HG02938 (cell line): ENCODE measurements at regions not wholly inside any gene's neighbourhood (a gene's known extent, or its start where the extent isn't known, plus 50 kb on each side); places are given as distances from the start of the nearest gene placed in this dataset.

Experiments
- ATAC-seq: cut with Tn5 transposase; IDR thresholded peaks from one replicate; pipeline ENCODE4 v1.9.1; 2021; ENCODE audit warnings: mild to moderate bottlenecking, moderate library complexity; ENCODE audit not compliant: unreplicated experiment

DNA sequence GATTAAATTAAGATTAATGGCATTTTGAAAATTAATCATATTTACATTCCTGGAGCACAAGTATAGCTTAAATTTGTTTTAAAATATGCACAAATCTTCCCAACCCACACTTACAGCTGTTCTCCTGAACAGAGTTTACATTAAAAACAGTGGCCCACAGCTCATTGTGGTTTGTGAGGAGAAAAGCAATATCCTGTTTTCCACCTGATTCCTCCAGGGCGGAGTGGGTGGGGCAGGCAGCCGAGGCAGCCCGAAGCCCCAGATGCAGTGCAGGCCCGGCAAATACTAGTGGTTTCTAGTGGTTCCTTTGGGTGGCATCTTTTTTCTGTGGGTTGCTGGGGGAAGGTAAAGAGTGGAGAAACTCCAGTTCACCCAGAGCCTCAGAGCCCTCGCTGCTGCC, 280.8 kb downstream of the ARHGAP12 start:
- no peak for ATAC-seq

DNA sequence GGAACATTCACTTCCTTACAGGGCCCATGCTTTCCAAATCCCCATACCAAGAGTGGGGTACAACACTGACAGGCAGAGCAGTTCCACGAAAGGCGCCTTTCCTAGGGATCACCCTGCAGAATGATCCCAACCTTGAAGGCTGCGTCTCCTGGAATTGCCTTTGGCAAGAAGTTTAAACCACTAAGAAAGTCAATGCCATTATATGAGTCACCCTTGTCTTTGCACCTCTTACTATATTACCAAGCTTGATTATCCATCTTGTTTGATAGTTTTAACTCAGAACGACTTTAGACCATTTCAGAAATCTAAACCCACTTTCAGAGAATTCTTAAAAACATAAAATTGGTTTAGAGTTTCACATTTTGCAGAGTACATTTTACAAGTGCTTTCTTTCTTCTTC, 282.1 kb downstream of the ARHGAP12 start:
- no peak for ATAC-seq

DNA sequence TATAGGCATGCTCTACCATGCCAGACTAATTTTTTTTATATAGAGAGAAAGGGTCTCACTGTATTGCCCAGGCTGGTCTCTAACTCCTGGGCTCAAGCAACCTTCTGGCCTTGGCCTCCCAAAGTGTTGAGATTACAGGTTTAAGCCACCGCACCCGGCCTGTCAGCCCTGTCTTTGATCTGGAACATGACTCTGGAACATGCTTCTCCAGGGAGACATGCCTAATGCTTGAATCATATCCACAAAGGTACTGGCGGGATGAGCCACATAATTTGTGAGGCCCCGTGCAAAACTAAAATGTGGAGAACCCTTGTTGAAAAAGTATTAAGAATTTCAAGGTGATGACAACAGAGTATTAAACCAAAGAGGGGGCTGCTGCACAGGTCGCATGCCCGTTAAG, 282.8 kb downstream of the ARHGAP12 start:
- ATAC-seq = no peak

DNA sequence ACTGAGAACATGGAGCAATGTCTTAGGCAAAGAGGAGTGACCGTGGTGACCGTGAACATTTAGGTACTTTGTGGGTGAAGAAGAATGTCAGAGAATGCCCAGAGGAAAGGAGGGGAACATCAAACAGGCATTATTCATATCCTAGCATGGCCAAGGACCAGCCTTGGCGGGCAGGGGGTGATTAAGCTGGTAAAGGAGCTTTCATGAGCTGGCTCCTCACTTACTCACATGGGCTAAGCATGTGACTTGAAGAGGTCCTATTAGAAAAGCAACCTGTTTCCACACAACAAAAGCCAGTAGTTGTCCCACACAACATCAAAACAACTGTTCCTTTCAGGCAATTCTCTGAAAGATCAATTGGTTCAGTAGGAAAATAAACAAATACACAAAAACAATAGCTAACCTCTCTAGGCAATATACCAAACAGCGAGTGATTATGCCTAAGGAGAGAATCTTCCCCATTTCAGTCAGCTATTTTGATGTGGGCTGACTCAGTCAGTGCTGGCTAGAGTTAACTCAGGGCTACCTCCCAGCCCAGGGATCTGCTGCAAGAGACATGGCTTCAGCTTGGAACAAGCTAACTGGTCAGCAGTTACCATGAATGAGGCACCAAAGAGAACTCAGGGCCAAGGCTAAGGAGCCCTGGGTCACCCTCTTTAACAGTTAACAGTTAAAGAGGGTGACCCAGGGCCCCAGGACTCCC, 283.5 kb downstream of the ARHGAP12 start:
- ATAC-seq = no peak

DNA sequence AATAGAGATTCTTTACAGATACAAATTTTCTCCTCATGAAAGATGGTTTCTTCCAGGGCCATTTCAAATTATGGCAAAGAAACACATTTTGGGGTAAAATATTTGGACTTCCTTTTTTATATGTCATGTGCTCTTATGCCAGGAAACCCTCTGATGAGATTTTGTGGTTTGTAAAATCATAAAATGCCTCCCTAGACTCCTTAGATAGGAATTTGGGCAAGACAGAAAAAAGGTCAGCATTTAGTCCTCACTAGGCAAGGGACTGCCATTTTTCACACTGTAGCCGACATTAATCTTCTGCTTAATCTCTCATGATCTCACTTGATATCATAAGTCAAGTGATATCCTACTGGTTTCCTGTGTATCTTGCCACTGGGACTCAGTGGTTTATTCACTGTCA, 286.4 kb downstream of the ARHGAP12 start:
- ATAC-seq = no peak

DNA sequence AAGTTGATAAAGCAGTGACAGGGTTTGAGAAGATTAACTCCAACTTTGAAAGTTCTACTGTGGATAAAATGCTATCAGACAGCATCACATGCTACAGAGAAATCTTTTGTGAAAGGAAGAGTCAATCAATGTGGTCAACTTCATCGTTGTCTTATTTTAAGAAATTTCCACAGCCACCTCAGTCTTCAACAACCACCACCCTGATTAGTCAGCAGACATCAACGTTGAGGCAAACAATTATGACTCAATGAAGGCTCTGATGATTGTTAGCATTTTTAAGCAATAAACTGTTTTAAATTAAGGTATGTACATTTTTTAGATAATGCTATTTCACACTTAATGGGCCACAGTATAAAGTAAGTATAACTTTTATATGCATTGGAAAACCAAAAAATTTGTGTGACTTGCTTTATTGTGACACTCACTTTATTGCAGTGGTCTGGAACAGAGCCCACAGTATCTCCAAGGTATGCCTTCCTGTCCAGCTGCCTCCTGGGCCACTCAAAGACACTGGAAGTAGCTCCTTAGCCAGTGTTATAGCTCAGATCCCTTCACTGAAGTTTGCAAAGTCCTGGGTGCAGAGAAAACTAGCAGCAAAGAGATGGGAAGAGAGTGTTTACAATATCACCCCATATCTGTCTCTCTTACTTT, 293.1 kb downstream of the ARHGAP12 start:
- no peak for ATAC-seq

DNA sequence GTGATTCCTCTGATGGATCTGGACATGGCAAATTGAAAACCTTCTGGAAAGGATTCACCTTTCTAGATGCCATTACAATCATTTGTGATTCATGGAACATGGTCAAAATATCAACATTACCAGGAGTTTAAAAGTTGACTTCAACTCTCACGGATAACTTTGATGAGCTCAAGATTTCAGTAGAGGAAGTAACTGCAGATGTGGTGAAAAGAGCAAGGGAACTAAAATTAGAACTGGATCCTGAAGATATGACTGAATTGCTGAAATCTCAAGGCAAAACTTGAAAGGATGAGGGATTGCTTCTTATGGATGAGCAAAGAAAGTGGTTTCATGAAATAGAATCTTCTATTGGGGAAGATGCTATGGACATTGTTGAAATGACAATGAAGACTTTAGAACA, 293.6 kb downstream of the ARHGAP12 start:
- ATAC-seq = no peak

DNA sequence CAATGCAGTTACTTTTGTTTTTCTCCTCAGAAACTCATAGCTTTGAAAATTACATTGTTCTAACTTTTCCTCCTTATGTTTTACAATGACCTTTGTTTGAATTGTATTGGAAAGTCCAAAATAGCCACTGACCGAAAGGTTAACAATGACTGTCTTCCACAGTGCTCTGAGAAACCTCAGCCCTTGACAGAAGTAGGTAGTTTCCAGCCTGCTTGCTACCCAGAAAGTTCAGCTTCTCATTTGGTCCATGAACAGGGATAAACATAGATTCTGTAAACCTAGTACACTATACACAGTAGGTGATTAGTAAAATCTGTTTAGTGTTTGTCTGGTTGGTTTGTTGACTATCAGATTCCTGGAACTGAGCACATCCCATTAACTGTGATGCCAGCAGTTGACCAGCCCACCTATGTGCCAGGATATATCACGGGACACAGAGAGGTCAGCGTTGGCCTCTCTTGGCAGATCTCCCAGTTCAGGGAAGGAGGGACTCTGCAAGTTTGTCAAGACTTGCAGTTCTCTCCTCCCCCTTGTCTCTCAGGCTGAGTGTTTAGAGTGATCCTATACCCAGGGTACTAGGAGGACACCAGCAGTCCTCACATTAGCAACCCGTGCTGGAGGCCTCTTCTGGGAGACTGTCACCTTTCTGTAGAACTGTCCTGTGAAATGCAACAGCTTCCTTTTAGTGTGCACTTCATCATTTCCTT, 297.6 kb downstream of the ARHGAP12 start:
- no peak for ATAC-seq

DNA sequence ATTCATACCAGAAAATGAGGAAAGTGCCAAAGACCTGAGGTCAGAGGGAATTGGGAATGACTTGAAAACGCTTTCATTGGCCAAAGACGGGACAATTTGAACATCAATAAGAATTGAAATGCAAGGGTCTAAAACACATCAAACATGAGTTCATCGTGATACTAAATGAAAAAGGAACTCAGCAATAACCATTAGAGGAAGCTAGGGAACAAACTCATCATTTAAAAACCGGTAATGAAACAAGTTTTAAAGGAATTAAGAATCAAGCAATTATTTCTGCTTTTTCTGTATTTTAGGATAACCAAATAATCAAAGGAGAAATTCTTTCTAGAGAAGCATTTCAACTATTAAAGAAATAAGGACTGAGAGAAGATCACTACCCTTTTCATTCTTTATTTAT, 303.1 kb downstream of the ARHGAP12 start:
- no peak for ATAC-seq

DNA sequence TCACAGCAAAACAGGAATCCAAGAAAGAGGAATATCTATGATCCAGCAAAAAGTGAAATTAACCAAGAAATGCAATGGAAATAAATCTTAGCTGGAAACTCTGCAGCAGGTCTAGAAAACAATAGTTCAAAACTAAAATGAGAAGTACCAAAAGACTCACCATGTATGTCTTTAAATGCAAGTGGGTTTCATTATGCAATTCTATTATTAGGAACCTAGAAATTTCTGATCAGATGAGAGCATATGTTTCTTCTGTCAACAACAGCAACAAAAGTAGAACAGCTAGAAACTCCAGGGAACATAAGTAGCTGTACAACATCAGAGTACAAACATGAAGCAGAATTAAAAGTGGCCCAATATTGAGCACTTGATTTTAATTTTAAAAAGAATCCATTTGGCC, 304.0 kb downstream of the ARHGAP12 start:
- ATAC-seq = no peak

DNA sequence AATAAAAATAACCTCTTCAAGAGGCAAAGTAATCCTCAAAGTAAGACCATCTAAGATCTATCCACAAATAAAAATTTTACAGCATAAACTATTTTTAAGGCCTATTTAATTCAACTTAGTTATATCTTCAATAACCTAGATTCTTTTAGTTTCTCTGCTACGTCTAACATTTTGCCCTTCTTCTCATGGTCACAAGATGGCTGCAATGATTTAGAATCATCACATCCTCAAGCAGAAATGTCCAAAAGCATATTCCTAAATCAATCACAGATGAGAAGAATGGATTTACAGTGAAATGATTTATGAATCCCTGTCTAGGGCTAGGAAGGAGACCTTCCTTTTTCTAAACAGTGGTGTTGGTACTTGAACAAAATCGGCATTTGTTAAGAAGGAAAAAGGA, 304.7 kb downstream of the ARHGAP12 start:
- no peak for ATAC-seq

DNA sequence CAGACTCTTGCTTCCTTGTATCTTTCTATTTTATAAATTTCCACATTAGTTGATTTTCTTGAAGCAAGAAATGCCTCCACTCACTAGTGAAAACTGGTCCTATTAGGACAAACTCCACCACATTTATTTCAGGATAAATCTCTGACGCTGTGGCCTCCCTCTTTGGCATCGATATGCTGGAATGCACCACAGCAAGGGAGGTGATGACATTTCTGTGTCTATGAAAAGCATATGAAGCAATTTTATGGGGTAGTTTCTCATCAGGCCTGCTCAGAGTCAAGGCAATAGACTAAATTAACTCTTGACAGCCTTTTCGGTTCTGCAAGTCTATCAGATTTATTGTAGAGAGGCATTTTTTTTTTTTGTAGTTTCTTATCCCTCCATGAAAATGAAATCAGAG, 304.4 kb downstream of the ZEB1 start:
- ATAC-seq = no peak

DNA sequence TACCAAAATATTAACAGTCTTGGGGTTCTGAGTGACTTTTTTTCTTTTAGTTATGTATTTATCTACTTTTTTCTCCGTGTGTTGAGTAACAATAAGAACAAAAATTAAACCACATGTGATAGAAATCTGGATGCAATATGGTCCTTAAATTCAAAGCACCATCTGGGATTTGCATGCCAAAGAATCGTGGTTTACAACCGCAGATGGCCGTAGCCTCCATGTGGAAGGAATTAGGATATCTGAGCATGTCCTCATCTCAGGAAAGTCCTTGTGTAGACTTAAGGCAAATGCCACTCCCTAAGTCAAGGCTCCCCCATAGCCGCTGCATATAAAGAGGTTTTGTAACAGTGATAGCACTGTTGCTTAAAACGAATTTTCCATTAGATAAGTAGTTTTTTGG, 304.0 kb downstream of the ZEB1 start:
- no peak for ATAC-seq

DNA sequence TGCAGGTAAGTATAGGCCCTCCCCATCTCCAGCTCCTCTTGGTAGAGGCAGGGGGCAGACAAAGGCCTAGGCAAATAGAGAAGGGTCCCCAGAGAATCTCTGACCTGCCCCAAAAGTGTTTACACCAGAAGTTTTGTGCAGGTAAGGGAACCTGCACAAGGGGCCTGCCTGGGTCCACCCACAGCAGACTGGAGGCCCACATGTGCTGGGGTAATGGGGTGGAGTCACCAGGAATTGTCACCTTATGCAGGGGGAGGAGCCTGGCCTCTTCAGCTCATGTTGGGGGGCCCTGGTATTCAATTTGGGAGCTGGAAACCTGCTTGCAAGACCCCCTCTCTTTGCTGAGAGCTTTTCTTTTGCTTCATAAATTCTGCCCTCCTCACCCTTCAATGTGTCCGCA, 302.7 kb downstream of the ZEB1 start:
- no peak for ATAC-seq

DNA sequence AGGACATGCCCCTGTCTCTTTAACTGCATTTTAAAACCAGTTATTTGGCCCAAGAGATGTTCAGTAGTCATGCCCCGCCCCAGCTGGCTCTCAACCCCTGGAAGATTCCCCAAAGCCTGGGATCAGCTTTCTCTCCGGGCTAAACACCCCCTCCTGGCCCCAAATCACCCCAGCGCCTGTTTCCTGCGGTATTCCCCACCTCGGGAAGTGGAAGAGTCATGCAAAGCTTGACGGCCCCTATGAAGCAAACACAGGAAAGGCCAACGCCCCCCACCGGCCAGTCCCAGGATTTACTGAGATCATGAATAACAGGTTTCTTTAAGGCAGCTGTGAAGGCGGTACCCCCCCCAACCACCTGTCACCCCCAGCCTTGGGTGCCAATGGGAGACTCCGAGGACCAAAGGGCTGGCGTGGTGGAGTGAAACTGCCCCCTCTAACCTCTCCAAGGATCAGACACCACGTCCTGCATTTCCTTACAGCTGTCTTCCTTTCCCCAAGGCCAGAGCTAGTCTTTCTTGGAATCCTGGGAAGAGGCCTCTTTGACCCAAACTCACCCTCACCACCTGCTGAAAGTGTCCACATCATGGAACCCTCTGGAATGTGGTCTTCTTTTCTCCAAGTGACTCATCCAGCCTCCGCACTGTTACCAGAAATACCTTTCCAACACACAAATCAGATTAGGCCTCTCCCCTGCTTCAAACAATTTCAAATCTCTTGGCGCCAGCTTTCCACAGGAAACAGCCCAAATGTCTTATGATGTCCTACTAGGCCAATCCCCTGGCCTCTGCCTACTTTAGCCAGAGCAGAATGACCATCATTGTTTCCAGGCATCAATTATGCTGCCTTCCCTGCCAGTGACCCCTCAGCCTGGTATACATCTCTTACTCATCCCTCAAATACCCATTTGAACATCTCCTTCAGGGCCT, 301.5 kb downstream of the ZEB1 start:
- no peak for ATAC-seq

DNA sequence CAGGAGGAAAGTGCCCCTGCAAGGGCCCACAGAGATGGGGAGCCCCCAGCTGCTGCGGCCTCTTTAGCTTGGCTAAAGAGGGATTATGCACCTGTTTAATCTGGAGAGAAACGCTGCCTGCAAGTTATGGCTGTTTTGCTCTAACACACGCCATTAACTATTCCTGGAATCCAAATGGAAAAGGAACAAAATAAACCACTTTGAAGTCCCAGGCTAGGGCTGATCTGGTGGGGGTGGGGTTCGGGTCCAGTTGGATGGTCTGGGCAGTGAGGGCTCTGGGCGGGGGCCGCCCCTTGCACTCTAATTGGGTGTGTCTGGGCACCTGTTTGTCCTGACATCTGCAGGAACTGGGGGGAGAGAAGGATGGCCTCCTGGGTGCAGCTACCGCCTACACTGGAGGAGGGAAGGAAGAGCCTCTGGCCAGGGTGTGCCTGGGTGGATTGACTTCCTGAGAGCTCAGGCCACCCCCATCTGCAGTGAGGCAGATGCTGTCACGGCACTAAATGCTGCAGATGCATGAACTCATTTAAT, 300.6 kb downstream of the ZEB1 start:
- ATAC-seq = no peak

DNA sequence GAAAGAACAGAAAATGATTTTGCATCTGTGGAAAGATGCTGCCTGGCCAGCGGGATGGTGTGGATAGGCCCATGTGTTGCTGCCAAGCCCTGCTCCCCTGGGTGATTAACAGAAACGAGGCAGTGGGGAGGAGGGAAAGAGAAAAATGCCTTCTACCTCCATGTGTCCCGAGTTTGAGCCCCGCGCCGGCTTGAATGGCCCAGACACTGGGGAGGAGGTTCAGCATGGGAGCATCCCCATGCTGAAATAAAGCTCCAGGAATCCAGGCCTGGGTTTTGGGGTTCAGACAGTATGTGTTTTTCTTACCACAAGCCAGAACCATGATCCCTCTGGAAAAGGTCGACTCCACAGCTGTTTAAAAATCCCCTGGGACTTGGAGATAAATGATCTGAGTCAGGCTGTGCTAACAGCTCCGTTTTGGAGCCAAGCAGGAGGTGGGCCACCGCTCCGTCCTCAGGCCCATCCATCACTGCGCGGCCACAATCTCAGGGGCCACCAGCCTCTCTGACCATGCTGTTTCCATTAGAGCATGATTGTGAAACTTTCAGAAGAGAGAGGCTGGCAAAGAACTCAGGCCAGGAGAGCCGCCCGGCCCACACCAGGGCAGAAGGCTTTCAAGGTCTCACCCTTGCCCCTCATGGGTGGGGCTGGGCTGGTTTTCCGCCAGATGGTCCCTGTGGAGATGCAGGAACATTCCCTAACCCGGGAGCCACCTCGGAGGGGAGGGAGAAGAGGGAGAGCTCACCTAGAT, 299.7 kb downstream of the ZEB1 start:
- ATAC-seq = no peak

DNA sequence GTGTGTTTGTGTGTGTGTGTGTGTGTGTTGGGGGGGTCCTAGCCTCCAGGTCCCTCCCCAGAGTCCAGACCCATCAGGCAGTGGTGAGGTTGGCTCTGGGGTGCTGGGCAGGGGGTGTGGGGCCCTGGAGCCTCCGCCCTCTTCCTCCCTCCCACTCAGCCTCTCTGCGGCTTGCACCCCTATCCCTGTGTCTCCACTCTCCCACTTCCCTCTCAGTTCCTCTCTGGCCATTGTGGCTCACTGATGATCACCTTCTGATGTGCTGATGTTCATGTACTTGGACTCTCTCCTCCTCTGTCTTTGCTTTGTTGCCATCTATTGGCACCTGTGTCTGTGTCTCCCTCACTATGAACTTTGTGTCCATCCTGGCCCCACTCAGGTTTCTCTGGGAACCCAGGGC, 298.7 kb downstream of the ZEB1 start:
- ATAC-seq = no peak

DNA sequence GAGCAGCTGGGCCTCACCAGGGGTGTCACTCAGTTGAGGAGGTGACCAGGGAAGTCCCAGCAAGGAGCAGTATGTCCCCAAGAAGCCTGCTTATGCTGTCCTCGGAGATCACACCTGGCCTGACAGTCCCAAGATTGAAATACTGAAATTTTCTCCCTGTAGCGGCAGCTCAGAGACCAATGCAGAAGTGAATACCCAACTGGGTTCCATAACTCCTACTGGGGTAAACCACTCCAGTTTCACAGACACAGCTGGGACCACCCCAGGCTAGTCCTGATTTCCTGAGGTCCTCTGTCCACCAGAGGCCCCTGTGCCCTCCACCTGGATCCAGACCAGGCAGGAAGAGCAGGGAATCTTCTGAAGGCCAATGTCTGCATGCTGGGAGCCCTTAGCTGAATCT, 298.1 kb downstream of the ZEB1 start:
- ATAC-seq = no peak

DNA sequence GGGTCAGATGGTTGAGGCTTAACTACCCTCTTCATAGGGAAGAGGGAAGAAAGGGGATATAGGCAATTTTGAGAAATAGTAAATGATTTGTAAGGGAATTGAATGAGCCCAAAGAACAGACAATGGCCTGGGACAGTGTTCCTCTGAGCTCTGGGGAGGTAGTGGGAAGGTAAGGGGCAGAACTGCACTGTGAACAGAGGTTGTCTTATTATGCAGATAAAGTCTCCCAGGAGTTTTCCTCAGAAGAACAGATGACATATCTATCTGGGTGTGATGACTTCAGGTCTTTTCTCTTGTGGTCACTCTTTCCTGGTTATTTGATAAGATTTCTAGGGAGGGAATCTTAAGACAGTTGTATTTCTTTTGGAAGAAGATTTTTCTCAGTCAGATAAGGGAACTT, 296.1 kb downstream of the ZEB1 start:
- no peak for ATAC-seq
